ENCODE measurements at regions not wholly inside any gene's neighbourhood (a gene's known extent, or its start where the extent isn't known, plus 50 kb on each side); places are given as distances from the start of the nearest gene placed in this dataset.

GRCh38 chr2:104523921-104524320 is 330.0 kb upstream of the POU3F3 start:
- TF ChIP-seq POLR2A (IDR thresholded peaks at IDR 0.05) (no peak), CTCF (IDR thresholded peaks at IDR 0.05) (no peak)
